Dermis blood vessel endothelial cell (primary cell): ENCODE measurements at regions not wholly inside any gene's neighbourhood (a gene's known extent, or its start where the extent isn't known, plus 50 kb on each side); places are given as distances from the start of the nearest gene placed in this dataset.

Experiments
- DNase-seq: peaks from one replicate; pipeline ENCODE4 v3.0.0; 2010

DNA sequence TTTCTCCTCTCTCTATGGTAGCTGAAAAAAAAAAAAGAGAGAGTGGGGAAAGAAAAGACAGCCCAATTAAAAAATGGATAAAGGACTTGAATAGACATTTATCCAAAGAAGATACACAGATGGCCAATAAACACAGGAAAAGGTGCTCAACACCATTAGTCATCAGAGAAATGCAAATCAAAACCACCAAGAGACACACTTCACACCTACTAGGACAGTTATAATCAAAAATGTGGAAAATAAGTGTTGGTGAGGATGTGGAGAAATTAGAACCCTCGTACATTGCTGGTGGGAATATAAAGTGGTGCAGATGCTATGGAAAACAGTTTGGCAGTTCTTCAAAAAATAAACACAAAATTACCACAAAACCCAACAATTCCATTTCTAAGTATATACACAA lies 172.4 kb upstream of the GRIN2B start:
- no peak for DNase-seq

DNA sequence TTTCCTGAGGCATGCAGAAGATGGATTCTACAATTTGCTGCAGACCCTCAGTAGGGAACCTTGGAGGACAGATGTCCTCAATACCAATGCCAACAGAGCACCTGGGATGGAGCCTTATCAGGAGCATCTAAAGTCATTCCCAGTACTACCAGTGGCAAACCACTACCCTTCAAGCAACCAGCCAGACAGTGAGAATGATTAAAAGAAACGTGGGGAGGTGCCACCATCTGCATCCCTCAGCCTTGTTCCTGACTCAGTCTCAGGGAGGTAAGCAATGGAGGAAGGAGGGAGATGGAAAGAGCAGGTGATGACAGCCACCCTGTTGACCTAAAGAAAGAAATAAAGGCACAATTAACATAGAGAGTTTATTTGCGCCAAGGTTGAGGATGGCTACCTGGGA lies 175.2 kb upstream of the GRIN2B start:
- no peak for DNase-seq

GRCh38 chr12:14157088-14157747 lies 175.8 kb upstream of the GRIN2B start:
- no peak for DNase-seq

DNA sequence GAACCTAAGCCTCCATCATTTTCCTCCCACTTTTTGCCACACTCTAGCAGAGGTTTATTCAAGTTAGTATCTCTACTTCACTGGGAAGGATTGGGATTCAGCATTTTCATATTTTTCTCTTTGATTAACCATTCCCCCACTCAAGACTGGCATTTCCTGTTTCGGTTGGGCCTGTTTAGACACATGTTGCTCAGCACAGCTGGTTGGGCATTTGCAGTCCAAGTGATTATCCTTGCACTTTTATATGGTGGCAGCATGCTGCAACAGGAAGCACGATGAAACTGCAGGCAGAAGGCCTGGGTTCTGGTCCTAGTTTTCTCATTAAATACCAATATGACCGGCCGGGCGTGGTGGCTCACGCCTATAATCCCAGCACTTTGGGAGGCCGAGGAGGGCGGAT lies 182.9 kb upstream of the GRIN2B start:
- no peak for DNase-seq

- peak; percentile 72 for DNase-seq
These were observed 185.7 kb upstream of the GRIN2B start for GRCh38 chr12:14167005-14167628.

- peak; percentile 7 for DNase-seq
These were observed 187.9 kb upstream of the GRIN2B start for GRCh38 chr12:14169281-14169680.

DNA sequence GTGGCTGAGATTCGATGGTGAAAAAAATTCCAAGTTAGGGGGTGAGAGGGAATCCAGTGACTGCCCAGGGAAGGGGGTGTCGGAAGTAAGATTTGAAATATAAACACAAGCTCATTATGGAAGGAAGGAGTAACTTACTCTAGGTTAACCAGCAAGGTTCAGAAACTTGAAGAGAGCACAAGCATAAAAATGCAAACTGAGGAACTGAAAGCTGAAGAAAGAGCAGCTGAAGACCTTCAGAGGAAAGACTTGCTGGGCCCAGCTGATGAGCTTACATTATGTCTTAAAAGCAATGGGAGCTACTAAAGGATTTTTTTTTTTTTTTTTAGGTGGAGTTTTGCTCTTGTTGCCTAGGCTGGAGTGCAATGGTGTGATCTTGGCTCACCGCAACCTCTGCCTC lies 189.7 kb upstream of the GRIN2B start:
- no peak for DNase-seq

GRCh38 chr12:14175206-14175605 lies 190.3 kb upstream of the ATF7IP start:
- no peak for DNase-seq

DNA sequence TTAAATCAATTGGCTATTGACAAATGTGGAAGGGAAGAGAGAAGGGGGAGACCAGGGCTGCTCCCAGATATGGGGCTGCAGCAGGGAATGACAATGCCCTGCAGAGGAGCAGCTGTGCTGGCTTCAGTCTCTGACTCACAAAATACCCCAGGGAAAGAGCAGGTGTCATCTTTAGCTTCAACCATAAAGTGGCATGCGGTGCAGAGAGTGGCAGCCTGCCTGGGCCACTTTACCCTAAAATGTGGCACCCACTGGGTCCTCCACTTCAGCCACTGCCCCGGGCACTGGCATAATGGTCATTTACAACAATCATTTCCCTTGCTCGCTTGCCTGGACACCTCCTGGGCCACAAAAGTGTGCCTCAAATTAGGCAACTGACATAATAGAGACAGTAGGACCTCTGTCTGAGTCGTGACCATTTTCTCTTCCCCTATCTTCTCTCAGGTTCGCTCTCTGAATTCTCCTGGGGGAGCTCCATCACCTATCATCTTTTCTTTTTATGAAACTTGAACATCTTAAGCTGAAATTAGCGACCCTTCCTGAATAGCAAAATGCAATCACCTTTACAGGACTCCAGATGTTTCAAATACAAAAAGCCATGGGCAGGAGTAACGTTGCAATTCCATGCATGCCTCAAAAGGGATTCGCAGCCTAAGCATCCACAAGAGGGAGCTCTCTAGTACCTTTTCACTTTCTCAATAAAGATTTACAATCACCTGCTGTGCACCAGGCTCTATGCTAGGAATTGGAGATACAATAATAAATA lies 179.9 kb upstream of the ATF7IP start:
- DNase-seq: peak; percentile 66

DNA sequence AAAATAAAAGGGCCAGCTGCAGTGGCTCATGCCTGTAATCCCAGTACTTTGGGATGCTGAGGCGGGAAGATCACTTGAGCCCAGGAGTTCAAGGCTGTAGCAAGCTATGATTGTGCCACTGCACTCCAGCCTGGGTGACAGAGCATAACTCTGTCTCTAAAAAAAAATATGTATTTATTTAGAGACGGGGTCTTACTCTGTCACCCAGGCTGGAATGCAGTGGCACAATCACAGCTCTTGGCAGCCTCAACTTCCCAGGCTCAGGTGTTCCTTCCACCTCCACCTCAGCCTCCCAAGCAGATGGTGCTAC lies 179.3 kb upstream of the ATF7IP start:
- no peak for DNase-seq

DNA sequence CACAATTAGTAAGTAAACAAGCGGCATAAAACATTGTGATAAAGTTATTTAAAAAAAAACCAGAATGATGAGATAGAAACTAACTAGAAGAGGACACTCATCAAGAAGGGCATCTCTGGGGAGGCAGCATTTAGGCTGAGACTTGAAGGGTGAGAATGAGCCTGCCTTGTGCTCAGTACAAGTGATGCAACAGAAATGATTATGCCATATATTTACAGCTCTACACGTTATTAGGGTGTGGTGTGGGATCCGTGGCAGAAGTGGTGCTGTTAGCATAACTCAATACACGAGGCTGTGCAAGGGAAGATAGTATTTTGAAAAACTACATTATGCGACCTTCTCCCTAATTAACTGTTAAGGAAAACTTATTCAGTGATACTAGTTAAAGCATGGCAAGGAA lies 178.5 kb upstream of the ATF7IP start:
- no peak for DNase-seq

GRCh38 chr12:14187966-14188365 lies 177.5 kb upstream of the ATF7IP start:
- DNase-seq: no peak

- DNase-seq: no peak
These were observed 176.7 kb upstream of the ATF7IP start for GRCh38 chr12:14188744-14189143.

DNA sequence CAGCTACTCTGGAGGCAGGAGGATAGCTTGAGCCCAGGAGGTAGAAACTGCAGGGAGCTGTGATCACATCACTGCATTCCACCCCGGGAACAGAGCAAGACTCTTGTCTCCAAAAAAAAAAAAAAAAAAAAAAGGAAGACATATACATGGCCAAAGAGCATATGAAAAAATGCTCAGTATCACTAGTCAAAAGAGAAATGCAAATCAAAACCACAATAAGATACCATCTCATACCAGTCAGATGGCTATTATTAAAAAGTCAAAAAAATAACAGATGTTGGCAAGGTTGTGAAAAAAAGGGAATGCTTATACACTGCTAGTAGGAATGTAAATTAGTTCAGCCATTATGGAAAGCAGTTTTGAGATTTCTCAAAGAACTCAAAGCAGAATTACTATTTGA lies 174.8 kb upstream of the ATF7IP start:
- no peak for DNase-seq

DNA sequence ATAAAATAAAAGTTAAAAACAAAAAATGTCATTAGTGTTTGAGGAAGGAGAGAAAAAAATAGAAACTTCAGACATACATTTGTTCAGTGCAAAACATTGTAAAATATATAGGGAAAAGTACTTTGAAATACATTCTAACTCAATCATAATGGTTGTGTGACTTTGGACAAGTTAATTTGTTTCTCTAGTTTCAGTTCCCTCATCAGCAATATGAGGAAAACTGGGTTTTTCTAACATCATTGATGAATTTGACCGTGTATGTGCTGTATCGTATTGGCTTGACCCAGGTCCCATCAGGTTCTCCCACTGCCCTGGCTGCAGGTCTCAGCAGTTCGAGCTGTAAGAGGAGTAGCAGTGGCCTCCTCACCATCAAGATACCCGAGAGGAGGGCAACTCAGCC lies 173.9 kb upstream of the ATF7IP start:
- DNase-seq: no peak

- no peak for DNase-seq
These were observed 171.8 kb upstream of the ATF7IP start for GRCh38 chr12:14193639-14194038.

- DNase-seq: no peak
These were observed 170.9 kb upstream of the ATF7IP start for GRCh38 chr12:14194572-14194971.

- no peak for DNase-seq
These were observed 165.9 kb upstream of the ATF7IP start for GRCh38 chr12:14199455-14200198.

- no peak for DNase-seq
These were observed 164.9 kb upstream of the ATF7IP start for GRCh38 chr12:14200598-14200997.

- no peak for DNase-seq
These were observed 164.2 kb upstream of the ATF7IP start for GRCh38 chr12:14201291-14201690.

GRCh38 chr12:14207905-14208551 lies 157.5 kb upstream of the ATF7IP start:
- DNase-seq: no peak

DNA sequence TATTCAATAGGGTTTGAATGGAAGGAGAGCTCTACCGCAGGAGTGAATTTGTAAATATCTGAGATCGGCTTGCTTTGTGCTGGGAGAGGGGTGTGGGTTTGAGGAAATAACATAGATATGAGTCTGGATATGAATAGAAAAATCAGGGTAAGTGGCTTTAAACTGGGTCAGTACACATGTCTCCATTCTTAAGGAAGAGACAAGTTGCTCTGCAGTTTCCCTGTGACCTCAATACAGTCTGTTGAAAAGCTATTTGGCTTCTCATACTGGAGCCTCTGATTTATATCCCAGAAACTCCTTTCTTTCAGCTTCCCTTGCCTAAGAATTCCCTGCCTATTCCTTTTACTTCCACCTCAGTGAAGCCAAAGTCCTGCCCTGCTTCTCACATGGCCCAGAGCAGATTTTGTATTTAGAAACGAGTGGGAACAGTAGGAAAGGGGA lies 153.5 kb upstream of the ATF7IP start:
- DNase-seq: no peak

GRCh38 chr12:14213542-14213941 lies 151.9 kb upstream of the ATF7IP start:
- no peak for DNase-seq
